Epithelial cell of proximal tubule (primary cell): ENCODE measurements at regions not wholly inside any gene's neighbourhood (a gene's known extent, or its start where the extent isn't known, plus 50 kb on each side); places are given as distances from the start of the nearest gene placed in this dataset.
A peak's percentile ranks its signal among the peaks of the same experiment; 100 is the strongest.

Source experiments
- DNase-seq: peaks from one replicate; pipeline ENCODE4 v3.0.0-alpha.2; 2011; ENCODE audit warnings: low read depth
- H3K4me3 ChIP-seq: 2 replicates; pipeline ENCODE4 v1.5.1; 2011; ENCODE audit warnings: low read depth, mild to moderate bottlenecking, low read length
- TF ChIP-seq, protein P1 (sequence below): conservative IDR thresholded peaks from 2 replicates; pipeline ENCODE4 v1.5.1; 2012; ENCODE audit warnings: low read depth, mild to moderate bottlenecking, low read length

DNA sequence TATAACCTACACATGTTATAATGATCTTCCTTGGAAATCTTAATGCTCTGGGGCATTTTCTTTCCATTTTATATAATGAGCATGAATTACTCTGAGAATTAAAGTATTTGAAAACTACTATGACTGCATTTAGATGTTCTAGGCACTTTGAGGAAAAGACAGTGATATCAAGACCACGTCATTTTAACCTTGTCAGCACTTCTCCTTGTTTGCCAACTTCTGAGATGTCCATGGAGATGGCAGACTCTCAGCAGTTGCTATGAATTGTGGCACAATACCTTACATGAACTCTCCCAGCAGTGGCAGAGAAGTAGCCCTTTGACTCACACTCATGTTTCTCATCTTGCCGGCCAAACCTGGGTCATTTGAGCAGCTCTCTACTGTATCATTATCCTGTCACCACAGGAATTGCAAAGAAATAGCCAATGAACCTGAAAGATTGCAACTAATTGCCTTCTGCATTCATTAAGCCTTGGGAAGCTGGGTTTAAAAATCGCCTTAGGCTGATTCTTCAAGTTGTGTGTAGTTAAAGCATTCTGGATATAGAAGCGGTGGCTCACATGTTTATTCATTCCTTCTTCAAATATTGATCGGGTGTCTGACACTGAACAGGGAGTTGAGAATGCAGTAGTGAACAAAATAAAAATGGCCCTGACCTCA, 272.2 kb upstream of the CFAP20DC start:
- H3K4me3 ChIP-seq, result no peak overlapping the region
- peak; percentile 56 for DNase-seq
- TF ChIP-seq, protein P1, sequence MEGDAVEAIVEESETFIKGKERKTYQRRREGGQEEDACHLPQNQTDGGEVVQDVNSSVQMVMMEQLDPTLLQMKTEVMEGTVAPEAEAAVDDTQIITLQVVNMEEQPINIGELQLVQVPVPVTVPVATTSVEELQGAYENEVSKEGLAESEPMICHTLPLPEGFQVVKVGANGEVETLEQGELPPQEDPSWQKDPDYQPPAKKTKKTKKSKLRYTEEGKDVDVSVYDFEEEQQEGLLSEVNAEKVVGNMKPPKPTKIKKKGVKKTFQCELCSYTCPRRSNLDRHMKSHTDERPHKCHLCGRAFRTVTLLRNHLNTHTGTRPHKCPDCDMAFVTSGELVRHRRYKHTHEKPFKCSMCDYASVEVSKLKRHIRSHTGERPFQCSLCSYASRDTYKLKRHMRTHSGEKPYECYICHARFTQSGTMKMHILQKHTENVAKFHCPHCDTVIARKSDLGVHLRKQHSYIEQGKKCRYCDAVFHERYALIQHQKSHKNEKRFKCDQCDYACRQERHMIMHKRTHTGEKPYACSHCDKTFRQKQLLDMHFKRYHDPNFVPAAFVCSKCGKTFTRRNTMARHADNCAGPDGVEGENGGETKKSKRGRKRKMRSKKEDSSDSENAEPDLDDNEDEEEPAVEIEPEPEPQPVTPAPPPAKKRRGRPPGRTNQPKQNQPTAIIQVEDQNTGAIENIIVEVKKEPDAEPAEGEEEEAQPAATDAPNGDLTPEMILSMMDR, result no peak

DNA sequence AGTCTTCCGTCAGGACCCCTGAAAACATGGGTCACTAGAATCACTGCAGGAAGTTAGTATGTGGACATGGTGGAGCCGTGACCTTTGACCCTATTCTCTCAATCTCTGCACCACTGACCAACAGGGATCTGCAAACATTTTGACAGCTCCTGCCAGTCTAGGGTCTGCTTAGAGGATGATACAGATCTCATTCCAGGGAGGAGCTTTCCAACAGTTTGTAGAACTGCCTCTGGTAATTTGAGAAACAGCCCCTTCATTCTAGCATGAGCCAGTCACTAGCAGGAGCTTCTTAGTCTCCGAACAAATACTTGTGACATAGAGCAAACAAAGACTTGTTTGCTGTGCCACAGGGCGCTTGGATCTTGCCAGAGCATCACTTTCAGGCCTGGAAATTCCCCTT, 270.3 kb upstream of the CFAP20DC start:
- TF ChIP-seq, protein P1, result no peak
- no peak for DNase-seq
- no peak overlapping the region for H3K4me3 ChIP-seq

DNA sequence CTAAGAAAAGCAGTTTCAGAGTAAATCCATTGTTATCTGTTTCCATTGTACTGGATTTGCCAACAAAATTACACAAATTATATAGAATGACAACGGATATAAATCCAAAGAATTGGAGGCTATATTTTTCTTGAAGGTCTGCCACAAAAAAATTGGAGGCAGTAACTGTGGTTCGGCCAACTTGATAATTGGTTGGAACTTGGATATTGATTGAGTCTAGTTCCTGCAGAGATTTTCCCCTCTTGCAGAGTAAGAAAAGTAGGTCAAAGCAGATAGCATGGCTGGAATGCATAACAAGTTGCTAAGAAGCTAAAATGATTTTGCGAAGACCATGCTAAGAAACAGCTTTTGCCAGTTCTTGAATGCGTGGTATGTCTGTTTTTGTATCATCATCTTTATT, 269.6 kb upstream of the CFAP20DC start:
- H3K4me3 ChIP-seq, result no peak overlapping the region
- TF ChIP-seq, protein P1, result no peak
- DNase-seq, result no peak

DNA sequence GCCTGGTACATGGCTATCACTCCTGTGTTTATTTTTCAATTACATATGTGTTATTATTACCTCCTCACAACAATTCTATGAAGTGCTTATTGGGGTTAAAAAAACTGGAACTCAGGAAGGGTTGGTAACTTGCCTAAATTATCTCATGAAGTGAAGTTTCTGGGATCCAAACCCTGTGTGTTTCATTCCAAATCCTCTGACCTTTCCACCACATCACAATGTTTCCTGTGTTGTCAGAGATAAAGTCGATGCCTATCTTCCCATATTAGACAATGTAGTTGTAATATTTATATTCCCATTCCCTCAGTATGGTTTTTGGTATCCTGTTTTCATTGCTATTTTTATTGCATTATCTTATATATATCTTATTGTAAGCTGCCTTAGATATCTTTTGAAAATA, 269.1 kb upstream of the CFAP20DC start:
- no peak for DNase-seq
- TF ChIP-seq, protein P1, result no peak
- H3K4me3 ChIP-seq, result no peak overlapping the region

DNA sequence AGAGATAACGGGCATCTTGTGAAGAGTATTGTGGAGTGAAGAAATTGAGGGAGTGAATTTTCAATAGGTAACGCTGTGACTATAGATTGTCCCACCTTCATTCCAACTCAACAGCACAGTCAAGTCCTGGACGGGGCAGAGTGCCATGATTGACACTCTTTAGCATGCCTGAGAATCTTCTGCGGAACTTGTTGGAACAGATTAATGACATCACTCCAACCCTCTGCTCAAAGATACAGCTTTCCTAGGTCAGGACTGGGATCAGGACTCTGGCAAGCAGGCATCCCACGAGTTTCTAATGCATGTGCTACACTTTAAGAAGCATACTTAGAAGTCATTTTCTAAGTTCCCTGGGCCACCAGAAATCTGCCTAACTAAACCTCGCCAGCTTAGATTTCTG, 267.6 kb upstream of the CFAP20DC start:
- TF ChIP-seq, protein P1, result no peak
- DNase-seq, result no peak
- H3K4me3 ChIP-seq, result no peak overlapping the region

DNA sequence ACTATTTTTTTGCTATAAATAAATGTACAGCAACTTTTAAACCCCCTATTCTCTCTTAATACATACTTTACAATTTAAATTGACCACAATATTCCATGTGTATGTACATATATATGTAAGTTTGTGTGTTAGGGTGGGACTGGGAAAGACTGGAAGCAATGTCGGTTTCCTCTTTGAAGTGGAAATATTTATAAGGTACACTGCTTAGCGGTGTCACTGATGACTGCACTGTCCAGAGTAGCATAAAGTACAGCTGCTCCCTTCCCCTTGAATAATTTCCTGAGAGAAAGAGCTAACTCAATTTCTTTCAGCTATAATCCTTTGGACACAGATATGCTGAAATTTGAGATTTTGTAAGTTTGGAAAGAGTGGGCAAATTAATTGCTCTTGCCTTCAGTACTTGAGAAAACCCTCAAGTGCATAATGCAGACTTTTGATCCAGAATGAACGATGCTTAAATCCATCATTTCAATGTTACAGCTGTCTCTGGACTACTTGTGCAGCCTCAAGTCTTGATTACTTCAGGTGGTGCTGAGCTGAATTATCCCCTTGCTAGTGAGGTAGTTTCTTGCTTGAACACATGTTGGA, 267.0 kb upstream of the CFAP20DC start:
- H3K4me3 ChIP-seq, result no peak overlapping the region
- TF ChIP-seq, protein P1, result no peak
- no peak for DNase-seq

DNA sequence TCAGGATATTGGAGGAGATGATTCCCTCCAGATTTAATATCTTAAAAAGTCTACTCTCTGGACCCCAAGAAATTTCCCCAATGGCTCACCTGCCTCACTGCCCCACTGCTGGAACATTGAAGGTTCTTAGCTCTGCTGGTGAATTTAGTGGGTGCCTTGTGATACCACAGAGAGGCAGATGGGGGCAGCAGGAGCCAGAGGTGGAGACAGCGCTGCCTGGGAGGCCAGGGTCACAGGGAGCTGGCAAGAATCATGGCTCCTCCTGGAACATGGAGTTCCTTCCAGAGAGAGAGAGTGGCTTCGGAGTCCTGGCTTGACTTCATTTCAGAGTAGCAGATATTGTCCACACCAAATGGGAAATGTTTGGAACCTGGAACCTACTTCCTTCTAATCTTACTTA, 263.5 kb upstream of the CFAP20DC start:
- no peak overlapping the region for H3K4me3 ChIP-seq
- DNase-seq, result no peak
- TF ChIP-seq, protein P1, result peak; percentile 92
